GM18909 (cell line): ENCODE measurements at regions not wholly inside any gene's neighbourhood (a gene's known extent, or its start where the extent isn't known, plus 50 kb on each side); places are given as distances from the start of the nearest gene placed in this dataset.

Experiments used
- ATAC-seq: cut with Tn5 transposase; IDR thresholded peaks from one replicate; pipeline ENCODE4 v1.9.1; 2021; ENCODE audit warnings: mild to moderate bottlenecking; ENCODE audit not compliant: unreplicated experiment, poor library complexity

- ATAC-seq = no peak
Observed at GRCh38 chrX:149280011-149280410, 225.1 kb downstream of the IDS start.

DNA sequence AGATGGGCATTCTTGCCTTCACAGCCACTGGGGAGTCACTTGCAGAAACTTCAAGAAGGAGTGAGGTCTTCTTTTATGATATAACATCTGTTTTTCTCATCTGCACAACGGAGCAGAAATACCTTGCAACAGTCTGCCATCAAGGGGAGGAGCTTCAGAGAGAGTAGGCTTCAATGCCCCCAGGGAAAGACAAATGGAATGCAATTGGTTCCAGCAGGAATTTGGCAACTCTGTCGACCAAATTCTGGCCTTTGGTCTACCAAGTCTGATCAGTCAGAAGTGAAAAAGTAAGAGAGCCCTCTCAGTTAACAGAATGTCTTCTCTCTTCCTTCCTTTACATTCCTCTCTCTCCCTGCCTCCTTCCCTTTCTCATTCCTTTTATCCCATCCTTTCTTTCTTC lies 229.3 kb downstream of the IDS start:
- no peak for ATAC-seq

- no peak for ATAC-seq
Observed at GRCh38 chrX:149274516-149275105, 230.5 kb downstream of the IDS start.

DNA sequence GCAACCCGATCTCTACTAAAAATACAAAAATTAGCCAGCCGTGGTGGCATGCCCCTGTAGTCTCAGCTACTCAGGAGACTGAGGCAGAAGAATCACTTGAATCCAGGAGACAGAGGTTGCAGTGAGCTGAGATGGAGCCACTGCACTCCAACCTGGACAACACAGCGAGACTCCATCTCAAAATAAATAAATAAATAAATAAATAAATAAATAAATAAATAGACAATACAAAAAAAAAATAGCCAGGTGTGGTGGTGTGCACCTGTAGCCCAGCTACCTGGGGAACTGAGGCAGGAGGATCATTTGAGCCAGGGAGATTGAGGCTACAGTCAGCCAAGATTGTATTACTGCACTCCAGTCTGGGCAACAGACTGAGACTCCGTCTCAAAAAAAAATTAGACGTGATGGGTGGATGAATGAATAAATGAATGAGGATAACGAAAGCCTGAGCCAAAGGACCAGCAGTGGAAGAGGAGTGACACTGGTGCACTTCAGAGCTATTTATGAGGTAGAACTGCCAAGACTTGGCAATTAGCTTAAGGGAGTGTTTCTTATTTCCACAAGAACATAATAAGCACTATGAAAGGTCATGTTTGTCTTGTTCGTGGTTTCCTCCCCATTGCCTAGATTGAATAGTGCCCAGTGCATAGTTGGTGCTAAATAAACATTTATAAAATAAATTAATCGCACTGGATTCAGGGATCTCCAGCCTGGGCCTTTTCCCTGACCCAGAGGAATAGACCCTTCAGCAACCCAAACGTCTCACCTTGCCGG lies 232.2 kb downstream of the IDS start:
- ATAC-seq = no peak

- no peak for ATAC-seq
Observed at GRCh38 chrX:149267878-149268813, 237.0 kb downstream of the IDS start.

- ATAC-seq = no peak
Observed at GRCh38 chrX:149262086-149262485, 243.0 kb downstream of the IDS start.

- ATAC-seq = no peak
Observed at GRCh38 chrX:149259241-149259640, 245.9 kb downstream of the IDS start.

DNA sequence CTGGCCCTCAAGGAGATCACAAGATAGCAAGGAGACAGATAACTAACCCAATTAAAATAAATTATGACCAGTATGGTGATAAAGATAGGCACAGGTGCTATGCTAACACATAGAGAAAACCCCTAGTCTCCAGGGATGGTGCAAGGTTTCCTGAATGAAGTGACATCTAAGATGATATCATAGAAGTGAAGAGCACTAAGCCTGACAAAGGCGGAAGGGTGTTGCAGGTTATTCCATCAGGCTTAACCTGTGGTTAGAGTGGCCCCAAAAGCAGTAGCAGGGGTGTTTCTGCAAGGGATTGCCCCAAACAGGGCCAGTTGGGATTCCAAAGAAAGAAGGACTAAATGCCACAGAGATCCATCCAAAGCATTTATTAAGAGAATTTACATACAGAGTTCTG lies 249.2 kb downstream of the IDS start:
- no peak for ATAC-seq

DNA sequence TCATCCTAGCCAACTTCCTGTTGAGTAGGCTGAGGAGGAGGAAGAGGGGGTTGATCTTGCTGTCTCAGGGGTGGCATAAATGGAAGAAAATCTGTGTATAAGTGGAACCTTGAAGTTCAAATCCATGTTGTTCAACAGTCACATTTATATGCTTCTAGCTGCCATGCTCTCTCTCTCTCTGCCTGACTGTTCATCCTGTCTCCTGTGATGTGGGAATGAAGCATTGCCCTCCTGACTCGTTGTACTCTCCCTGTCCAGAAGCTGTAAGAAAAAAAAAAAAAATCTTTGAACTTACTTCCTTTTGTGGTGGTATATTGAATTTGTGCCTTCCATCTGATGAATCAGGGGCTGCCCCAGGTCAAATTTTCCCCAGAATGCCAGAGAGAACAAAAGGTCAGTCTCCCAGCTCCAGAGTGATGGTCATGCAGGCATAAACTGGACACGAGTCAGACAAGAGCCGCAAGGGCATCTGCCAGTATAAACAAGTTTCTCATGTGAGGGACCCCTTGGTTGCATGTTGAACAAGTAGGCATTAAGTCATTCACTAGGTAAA lies 257.0 kb downstream of the IDS start:
- no peak for ATAC-seq

DNA sequence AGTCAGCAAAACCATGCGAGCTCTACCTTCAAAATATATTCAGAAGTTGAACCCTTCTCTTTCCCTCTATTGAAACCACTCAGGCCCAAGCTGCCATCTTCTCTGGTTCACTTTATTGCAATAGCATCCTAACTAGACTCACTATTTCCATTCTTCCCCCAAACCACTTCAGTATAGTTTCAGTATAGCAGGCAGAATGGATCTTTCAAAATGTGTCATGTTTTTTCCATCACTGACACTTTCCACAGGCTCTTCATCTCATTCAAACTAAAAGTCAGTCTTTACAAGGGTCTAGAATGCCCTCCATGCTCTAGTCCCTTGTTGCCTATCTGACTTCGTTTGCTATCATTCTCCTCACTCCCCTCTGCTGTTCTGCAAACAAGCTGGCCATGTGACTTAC lies 274.4 kb downstream of the IDS start:
- no peak for ATAC-seq

- ATAC-seq = no peak
Observed at GRCh38 chrX:149223854-149224253, 281.3 kb downstream of the IDS start.

GRCh38 chrX:149222040-149222439 lies 283.1 kb downstream of the IDS start:
- ATAC-seq = no peak

GRCh38 chrX:149221230-149221629 lies 283.9 kb downstream of the IDS start:
- ATAC-seq = no peak

- no peak for ATAC-seq
Observed at GRCh38 chrX:149213264-149213663, 291.8 kb downstream of the IDS start.

DNA sequence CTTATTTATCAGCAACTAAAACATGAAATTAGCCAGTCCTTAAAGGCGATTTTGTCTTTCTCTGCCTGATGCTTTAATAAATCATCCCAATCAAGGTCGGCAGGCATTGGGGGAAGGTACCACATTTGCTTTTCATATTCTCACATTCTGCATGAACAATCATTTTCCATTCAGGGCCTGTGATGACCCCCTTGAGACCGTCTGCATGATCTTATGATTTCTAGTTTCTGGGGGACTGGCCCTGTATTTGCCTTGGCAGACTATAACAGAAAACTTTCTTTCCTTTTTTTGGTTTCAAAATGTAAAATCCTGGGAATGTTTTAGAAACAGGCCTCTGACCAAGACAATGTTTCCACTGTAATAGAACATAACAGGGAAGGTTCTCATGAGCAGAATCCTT lies 296.8 kb downstream of the IDS start:
- ATAC-seq = no peak

- no peak for ATAC-seq
Observed at GRCh38 chrX:149207518-149207917, 297.6 kb downstream of the IDS start.

DNA sequence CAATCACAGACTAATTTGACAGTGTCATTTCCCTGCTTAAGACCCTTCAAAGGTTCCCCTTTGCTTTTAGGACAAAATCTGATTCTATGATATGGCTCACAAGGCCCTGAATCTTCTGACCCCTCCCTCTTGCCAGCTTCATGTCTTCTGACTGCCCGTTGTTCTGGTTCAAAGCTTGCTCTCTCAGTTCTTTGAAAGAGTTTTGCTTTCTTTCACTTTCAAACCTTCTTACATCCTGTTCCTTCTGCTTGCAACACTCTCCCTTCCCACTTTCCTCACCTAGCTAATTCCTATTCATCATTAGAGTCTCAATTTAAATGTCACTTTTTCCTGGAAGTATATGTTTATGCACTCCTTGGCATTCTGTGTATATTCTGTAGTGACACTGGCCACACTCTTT lies 299.2 kb downstream of the IDS start:
- ATAC-seq = no peak

DNA sequence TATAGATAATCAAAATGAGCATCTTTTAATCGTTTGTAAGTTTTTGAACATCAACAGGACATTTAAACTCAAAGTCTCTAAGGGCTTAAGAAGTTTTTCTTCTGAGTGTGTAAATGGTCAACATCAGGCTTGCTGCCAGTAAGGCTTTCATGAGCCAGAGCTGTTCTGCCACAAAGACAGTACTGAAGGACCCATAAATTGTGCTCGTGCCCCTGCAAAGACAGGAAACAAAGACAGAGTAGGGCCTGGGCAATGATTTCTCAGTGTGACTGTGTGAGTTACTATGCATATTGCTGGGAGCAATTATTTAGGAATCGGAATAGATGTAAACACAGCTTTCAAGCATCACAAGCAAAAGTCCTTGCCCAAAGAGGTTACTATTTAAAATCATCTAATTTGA lies 300.0 kb downstream of the IDS start:
- ATAC-seq = no peak

- ATAC-seq = no peak
Observed at GRCh38 chrX:149199734-149200133, 305.4 kb downstream of the IDS start.

- ATAC-seq = no peak
Observed at GRCh38 chrX:149198980-149199732, 305.9 kb downstream of the IDS start.
